Right atrium auricular region (tissue), 2 donors: ENCODE measurements at regions not wholly inside any gene's neighbourhood (a gene's known extent, or its start where the extent isn't known, plus 50 kb on each side); places are given as distances from the start of the nearest gene placed in this dataset.
A peak's percentile ranks its signal among the peaks of the same experiment; 100 is the strongest.

ENCODE experiments used
- DNase-seq: peaks from one replicate; pipeline ENCODE4 v3.0.0-alpha.2; 2019; ENCODE audit warnings: low spot score
- H3K27ac ChIP-seq, 2 donors: fragments of 200-600 bp; sonication (generic); 1 replicate in 1 of 2; 2 replicates in 1 of 2; pipeline ENCODE4 v1.5.1; 2016 to 2019
- H3K27me3 ChIP-seq, 2 donors: fragments of 200-600 bp; sonication (generic); one replicate each; pipeline versions ENCODE4 v1.5.1 to v1.6.0; 2017 to 2019
- H3K36me3 ChIP-seq: fragments of 200-600 bp; sonication (generic); one replicate; pipeline ENCODE4 v1.5.1; 2016
- H3K4me1 ChIP-seq, 2 donors: fragments of 200-600 bp; sonication (generic); one replicate each; pipeline versions ENCODE4 v1.5.1 to v1.6.0; 2017 to 2019
- H3K4me3 ChIP-seq, 2 donors: fragments of 200-600 bp; sonication (generic); 1 replicate in 1 of 2; 2 replicates in 1 of 2; pipeline ENCODE4 v1.5.1; 2017 to 2019; ENCODE audit warnings: mild to moderate bottlenecking in 1 of 2, moderate library complexity in 1 of 2
- H3K9me3 ChIP-seq, 2 donors: fragments of 200-600 bp; sonication (generic); one replicate each; pipeline ENCODE4 v1.5.1; 2019
- TF ChIP-seq, protein P1 (sequence below), 2 donors: fragments of 200-600 bp; sonication (generic); IDR thresholded peaks; one replicate each; pipeline ENCODE4 v1.5.1; 2019; ENCODE audit warnings: antibody characterized with exemption in 2 of 2

DNA sequence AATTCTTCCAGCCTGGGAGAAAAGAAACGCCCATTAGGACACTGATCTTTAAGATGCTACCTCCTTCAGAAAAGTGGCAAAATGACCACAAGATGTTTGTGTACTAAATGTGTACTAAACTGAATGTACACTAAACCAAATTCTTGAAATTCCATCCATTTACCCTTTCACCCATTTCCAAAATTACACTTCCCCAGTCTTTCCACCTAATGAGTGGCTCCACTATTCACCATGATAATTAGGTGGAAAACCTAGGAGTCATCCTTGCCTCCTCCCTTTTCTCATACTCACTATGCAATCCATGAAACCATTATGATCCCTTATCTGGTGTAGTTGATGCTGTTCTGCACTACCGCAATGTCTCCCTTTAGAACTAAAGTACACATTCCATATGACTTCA, 452.1 kb upstream of the THBS1 start:
- no peak overlapping the region for H3K4me3 ChIP-seq
- H3K4me1 ChIP-seq = peaks cover 0 to 25% of the 10 kb centered on the region in 2 donors
- H3K36me3 ChIP-seq = no peaks in the 10 kb centered on the region
- no peaks in the 10 kb centered on the region for H3K27me3 ChIP-seq
- H3K9me3 ChIP-seq = no peaks in the 10 kb centered on the region
- TF ChIP-seq, protein P1, sequence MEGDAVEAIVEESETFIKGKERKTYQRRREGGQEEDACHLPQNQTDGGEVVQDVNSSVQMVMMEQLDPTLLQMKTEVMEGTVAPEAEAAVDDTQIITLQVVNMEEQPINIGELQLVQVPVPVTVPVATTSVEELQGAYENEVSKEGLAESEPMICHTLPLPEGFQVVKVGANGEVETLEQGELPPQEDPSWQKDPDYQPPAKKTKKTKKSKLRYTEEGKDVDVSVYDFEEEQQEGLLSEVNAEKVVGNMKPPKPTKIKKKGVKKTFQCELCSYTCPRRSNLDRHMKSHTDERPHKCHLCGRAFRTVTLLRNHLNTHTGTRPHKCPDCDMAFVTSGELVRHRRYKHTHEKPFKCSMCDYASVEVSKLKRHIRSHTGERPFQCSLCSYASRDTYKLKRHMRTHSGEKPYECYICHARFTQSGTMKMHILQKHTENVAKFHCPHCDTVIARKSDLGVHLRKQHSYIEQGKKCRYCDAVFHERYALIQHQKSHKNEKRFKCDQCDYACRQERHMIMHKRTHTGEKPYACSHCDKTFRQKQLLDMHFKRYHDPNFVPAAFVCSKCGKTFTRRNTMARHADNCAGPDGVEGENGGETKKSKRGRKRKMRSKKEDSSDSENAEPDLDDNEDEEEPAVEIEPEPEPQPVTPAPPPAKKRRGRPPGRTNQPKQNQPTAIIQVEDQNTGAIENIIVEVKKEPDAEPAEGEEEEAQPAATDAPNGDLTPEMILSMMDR (IDR thresholded peaks at IDR 0.05) = no peak
- no peak for DNase-seq
- H3K27ac ChIP-seq = peak overlapping the region in 1 of 2 donors; percentile 40

DNA sequence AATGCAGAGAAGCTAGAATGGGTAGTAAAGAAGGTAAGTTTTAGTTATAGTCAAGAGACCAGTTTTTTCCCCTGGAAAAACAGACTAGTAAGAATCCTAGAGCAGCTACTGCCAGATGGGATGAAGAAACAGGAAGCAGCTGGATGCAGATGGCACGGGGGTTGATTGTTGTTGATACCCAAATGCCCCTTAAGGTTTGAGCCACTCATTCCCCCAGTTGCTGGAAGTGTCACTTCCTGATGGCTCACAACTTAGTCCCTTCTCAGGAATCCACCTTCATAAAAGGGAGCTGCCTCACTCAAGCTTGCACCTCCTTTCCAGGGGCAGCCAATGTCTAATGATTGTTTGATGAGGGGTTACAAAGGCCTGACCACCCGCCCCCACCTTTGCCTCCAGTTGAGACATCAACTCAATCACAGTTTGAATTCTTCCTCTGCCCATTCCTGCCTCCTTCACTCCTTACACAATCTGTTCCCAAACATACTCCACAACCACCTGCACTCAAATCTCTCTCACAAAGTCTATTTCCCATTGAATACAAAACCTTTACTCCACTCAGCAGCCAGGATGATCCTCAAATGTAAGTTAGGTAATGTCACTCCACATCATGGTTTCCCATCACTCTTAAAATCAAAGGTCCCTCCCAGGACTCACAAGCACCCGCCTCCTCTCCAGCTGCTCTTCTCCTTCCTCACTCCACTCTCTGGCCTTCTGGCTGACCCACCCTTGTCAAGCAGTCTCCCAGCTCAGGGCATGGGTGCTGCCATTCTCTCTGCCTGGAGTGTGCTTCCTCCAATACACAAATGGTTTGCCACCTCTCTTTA, 450.1 kb upstream of the THBS1 start:
- H3K36me3 ChIP-seq = no peaks in the 10 kb centered on the region
- no peak overlapping the region for H3K27ac ChIP-seq
- TF ChIP-seq, protein P1 (IDR thresholded peaks at IDR 0.05) = no peak
- DNase-seq = no peak
- no peaks in the 10 kb centered on the region for H3K9me3 ChIP-seq
- no peaks in the 10 kb centered on the region for H3K27me3 ChIP-seq
- H3K4me1 ChIP-seq = peaks cover 0 to 25% of the 10 kb centered on the region in 2 donors
- H3K4me3 ChIP-seq = no peak overlapping the region

DNA sequence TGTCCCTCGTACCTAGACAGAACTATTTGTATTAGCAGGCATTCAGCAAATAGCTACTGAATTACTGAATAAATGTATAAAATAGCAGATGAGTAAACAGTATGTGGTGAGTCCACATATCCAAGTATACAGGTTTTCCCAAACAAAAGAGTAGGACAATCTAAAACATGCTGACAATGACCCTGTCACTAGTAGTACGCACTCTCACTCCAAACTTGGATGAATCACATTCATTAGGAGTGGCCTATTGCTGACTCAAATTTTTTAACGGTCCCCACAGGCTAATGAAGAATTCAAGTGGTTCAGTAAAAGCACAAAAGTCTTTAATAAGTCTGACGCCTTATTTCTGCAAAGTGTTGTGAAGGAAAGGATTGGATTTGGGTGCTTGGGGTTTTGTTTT, 449.3 kb upstream of the THBS1 start:
- Histone ChIP-seq H3K4me1 (peaks cover 0 to 24% of the 10 kb centered on the region in 2 donors), H3K27ac (no peak overlapping the region), H3K36me3 (no peaks in the 10 kb centered on the region)

DNA sequence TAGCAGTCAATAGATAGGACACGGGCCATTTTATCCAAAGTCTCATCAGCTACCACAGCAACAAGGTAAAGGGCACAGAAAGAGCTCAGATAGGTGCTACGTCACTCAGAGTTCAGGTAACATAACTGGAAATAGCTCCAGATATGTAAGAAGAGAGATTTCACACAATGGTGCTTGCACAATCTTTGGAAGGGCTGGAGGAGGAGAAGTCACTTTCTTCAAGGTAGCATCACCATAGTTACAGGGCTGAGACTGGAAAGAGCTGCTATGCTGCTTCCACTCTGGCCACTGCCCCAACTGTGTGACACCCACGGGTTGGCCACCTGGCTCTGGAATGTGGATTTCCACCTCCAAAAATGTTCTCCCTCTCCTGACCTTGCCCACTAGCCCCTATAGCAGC, 448.8 kb upstream of the THBS1 start:
- TF ChIP-seq, protein P1 (IDR thresholded peaks at IDR 0.05) = no peak
- no peak overlapping the region for H3K27ac ChIP-seq

More for the DNA sequence above, 449.3 kb upstream of the THBS1 start:
- H3K27me3 ChIP-seq = no peaks in the 10 kb centered on the region
- no peaks in the 10 kb centered on the region for H3K9me3 ChIP-seq
- H3K4me3 ChIP-seq = no peak overlapping the region
- DNase-seq = no peak
- TF ChIP-seq, protein P1 (IDR thresholded peaks at IDR 0.05) = no peak

DNA sequence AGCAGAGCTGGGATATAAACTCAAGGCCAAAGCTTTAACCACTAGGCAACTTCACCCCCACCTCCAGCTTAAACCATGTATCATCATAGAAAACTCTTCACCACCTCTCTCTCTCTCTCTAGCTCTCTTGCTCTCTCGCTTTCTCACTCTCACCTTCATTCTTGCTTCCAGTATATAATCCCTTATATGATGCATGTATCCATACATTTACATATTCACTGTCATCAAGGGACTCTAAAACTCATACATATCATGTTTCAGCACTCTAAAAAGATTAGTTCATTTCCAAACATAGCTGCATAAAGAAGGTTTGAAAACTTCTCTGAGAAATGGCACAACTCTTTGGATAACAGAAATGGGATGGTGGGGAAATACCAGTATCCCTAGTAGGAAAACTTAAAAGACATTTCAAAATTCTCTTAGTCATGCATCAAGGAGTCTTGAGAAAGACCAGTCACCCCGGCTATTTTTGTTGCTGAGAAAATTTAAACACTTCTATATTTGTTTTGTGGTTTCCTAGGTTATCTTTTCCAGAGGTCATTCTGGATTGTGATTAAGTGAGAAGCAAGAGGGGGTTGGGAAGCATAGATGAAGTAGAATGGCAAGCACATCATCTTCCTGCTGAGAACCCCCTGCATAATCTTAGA, 447.8 kb upstream of the THBS1 start:
- Histone ChIP-seq H3K36me3 (no peaks in the 10 kb centered on the region), H3K4me3 (no peak overlapping the region), H3K9me3 (no peaks in the 10 kb centered on the region), H3K27ac (no peak overlapping the region), H3K27me3 (no peaks in the 10 kb centered on the region), H3K4me1 (peaks cover 0 to 9% of the 10 kb centered on the region in 2 donors)
- DNase-seq = no peak
- TF ChIP-seq, protein P1 (IDR thresholded peaks at IDR 0.05) = no peak

More for the DNA sequence above, 448.8 kb upstream of the THBS1 start:
- Histone ChIP-seq H3K36me3 (no peaks in the 10 kb centered on the region), H3K27me3 (no peaks in the 10 kb centered on the region), H3K9me3 (no peaks in the 10 kb centered on the region), H3K4me3 (no peak overlapping the region), H3K4me1 (peaks cover 0 to 19% of the 10 kb centered on the region in 2 donors)
- DNase-seq = no peak
